IPS DF 6.9 (cell line): ENCODE measurements at regions not wholly inside any gene's neighbourhood (a gene's known extent, or its start where the extent isn't known, plus 50 kb on each side); places are given as distances from the start of the nearest gene placed in this dataset.

ENCODE experiments used
- DNase-seq: peaks from one replicate; pipeline ENCODE4 v3.0.0-alpha.2; 2013; ENCODE audit warnings: low read depth, low spot score
- H3K27ac ChIP-seq: one replicate; pipeline ENCODE4 v1.5.1; 2013; ENCODE audit warnings: low read length, control low read depth
- H3K27me3 ChIP-seq: 2 replicates; pipeline ENCODE4 v1.6.1; 2013; ENCODE audit warnings: mild to moderate bottlenecking, low read length; ENCODE audit not compliant: control insufficient read depth, insufficient read depth
- H3K36me3 ChIP-seq: 2 replicates; pipeline ENCODE4 v1.6.1; 2013; ENCODE audit warnings: low read length; ENCODE audit not compliant: control insufficient read depth, insufficient read depth
- H3K4me1 ChIP-seq: 2 replicates; pipeline ENCODE4 v1.6.1; 2013; ENCODE audit warnings: low read length; ENCODE audit not compliant: control insufficient read depth, insufficient read depth
- H3K4me3 ChIP-seq: 2 replicates; pipeline ENCODE4 v1.5.1; 2013; ENCODE audit warnings: mild to moderate bottlenecking, low read length
- H3K9me3 ChIP-seq: 2 replicates; pipeline ENCODE4 v1.6.1; 2013; ENCODE audit warnings: low read length, inconsistent platforms; ENCODE audit not compliant: control insufficient read depth, insufficient read depth
- WGBS: extraction: QIAGEN DNeasy Blood & Tissue Kit; methylation state at CpG from one replicate; pipeline ENCODE4 v1.1.7; 2013; ENCODE audit warnings: mixed read lengths, missing lambda C conversion rate; ENCODE audit not compliant: insufficient read length, insufficient coverage; 5-methylcytosine and 5-hydroxymethylcytosine counted together

DNA sequence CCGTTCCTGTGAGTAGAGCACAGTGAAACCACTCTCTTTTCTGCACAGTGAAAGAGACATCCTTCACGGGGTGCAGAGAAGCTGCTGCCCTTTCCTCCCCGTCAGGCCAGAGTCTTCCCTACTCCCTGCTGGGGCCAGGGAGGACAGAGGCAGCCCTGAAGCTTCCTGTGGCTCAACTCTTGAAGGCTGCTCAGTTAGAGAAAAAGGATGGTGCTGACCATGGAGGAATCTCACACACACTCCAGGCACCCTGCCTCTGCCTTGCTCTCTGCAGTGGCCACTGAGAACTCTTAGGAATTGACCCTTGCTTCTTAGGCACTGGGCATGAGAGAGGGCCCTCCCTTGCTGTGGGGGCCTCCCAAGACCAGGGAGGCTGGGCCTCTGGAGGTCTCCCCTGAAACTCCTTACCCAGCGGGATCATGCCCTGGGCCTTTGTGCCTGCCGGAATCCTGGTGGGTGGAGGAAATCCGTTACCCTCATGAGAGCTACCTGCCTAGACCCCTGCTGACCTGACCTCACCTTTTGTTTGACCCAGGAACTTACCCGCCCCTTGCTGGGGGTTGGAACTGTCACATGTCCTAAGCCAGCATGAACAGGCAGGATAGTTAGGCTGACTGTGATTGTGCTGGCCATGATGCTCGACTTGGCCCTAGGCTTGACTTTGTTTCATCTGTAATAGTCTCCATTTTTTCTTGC lies 65.0 kb upstream of the CD93 start:
- no peak for DNase-seq
- H3K4me1 ChIP-seq = peaks cover 1% of the 10 kb centered on the region; the same call in 1 of the 2 replicates
- H3K9me3 ChIP-seq = no peaks in the 10 kb centered on the region
- H3K4me3 ChIP-seq = no peak overlapping the region
- H3K36me3 ChIP-seq = no peaks in the 10 kb centered on the region
- H3K27me3 ChIP-seq = no peaks in the 10 kb centered on the region
- no peak overlapping the region for H3K27ac ChIP-seq
- no CpG with 5 or more reads among the region's 8 CpGs for WGBS

DNA sequence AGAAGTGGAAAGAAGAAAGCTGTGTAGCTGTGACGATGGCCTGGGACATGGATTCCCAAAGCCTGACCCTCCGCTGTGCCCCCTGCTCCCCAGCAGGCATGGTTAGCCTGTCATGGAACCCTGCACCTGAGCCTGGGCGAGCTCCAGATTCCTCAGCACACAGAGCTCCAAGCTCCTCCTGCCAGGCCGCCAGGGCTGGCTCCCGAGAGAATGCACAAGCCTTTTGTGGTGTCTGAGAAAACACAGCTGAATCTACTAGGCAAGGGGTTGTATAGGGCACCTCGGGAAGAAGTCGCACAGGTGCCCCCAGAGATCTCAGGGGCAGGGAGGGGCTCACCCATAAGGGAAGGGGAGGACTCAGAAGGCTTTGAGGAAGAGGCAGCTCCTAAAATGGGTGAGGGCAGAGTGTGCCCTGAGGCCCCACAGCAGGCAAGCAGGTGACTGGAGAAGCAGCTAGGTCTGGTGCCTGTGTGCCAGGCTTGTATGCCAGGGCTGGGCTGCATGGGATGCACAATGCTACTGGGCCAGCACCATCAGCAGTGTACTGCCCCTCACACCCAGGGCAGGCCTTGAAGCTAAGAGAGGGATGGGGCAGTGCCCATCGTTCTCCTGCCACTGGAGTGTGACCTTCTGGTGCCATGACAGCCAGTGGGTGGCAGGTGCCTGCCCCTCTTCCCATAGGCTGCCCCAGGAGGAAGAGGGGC lies 64.3 kb upstream of the CD93 start:
- H3K27ac ChIP-seq = no peak overlapping the region
- no peak for DNase-seq
- H3K9me3 ChIP-seq = no peaks in the 10 kb centered on the region
- H3K36me3 ChIP-seq = no peaks in the 10 kb centered on the region
- no peaks in the 10 kb centered on the region for H3K27me3 ChIP-seq
- no peak overlapping the region for H3K4me3 ChIP-seq
- H3K4me1 ChIP-seq = peaks cover 1% of the 10 kb centered on the region; the same call in 1 of the 2 replicates
- WGBS = no CpG with 5 or more reads among the region's 8 CpGs

DNA sequence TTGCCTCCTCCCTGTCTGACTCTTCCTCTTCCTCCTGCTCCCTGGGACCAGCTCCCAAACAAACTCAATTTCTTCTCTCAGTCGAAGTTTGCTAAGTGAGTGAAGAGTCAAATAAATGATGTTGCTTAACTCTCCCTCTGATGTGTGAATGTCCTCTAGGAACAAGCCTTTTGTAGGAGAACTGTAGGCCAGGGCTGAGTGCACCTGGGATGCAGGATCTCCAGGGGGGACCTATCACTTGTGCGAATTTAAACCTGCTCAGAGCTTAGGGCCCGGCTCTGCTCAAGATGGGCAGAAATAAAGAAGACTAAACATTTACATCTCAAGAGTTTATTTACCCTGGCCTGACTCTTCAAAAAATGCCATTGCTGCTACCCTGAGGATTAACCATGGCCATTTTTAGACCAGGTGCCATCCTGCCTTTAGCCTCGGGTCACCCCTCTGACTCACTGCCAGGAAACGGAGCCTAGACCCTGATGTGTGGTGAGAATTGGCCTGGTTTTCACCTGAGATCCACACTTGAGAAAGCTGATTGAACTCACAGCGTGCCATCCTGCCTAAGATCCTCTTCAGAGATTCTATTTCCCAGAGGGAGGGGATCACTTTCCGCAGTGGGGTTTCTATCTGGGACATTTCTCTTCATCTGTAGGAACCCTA lies 63.6 kb upstream of the CD93 start:
- Histone ChIP-seq H3K27ac (no peak overlapping the region), H3K27me3 (no peaks in the 10 kb centered on the region), H3K36me3 (no peaks in the 10 kb centered on the region), H3K9me3 (no peaks in the 10 kb centered on the region), H3K4me3 (no peak overlapping the region), H3K4me1 (peaks cover 1% of the 10 kb centered on the region; the same call in 1 of the 2 replicates)
- DNase-seq = no peak
- WGBS = no CpG with 5 or more reads among the region's 7 CpGs

DNA sequence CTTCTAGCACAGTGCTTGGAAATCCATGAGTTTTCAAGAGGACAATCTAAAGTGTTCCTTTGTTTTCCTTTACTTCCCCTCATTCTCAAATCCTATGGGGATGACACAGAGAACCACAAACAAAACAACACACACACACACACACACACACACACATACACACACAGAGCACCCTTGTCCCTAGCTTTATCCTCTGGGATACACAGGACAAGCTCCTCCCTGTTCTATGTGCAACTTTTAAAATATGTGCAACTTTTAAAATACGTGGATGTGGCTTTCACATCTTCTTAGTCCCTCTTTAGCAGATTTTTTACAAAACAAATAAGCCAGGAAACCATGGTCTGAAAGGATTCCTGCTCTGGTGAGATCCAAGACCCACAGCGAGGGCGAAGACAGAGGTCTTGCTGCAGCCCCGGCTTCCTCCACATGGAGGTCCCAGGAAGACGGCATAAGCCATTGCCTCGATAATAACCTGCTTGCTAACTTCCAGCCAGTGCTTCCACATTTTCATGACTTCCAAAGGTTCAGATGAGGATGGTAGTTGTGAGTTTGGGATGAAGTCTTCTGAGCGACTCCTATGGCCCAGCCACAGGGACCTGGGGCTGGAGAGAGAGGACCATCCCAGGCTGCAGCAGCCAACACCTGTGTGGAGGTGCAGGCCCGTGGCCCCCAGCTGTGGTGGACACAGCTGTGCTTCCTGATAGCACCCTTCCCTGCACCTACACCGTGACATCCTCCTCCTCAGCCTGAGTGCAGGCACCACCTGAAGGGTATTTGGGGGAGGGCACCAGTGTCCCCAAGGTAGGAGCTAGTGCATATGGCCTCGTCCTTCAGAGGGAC lies 62.8 kb upstream of the CD93 start:
- DNase-seq = no peak
- no peak overlapping the region for H3K27ac ChIP-seq
- H3K36me3 ChIP-seq = no peaks in the 10 kb centered on the region
- H3K4me1 ChIP-seq = peaks cover 1% of the 10 kb centered on the region; the same call in 1 of the 2 replicates
- no CpG with 5 or more reads among the region's 10 CpGs for WGBS
- H3K9me3 ChIP-seq = no peaks in the 10 kb centered on the region
- no peaks in the 10 kb centered on the region for H3K27me3 ChIP-seq
- no peak overlapping the region for H3K4me3 ChIP-seq

DNA sequence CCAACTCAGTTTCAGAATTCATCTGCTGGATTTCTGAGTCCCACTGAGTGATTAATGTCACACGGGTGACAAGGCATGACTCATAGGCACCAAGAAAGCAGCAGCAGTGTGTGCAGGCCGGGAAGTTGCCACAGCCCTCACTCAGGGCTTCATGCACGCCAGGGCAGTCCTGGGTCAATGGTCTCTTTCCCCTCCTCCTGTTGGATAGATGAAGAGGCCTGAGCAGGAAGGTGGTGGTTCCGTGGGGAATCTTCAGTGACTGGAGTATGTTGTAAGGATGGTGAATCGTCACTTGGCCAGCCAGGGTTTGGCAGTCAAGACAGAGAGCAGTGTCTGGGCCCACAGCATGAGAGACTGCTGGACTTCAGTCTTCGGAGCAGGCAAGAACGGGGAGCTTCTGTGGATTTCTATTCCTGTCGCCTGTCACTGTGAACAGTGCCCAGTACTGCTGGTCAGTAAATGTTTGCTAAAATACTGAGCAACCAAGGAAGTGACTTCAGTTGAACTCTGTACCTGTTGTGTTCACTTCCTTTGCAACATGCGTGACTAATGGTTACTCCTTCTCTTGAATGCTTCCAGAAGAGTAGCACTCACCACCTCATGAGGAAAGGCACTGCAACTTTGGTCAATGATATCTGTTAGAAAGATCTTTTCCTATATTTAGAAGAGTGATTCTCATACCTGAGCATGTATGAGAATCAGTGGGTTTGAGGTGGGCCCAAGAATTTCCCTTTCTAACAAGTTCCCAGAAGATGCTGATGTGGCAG lies 62.0 kb upstream of the CD93 start:
- no CpG with 5 or more reads among the region's 9 CpGs for WGBS
- Histone ChIP-seq H3K4me1 (peaks cover 1% of the 10 kb centered on the region; the same call in 1 of the 2 replicates), H3K9me3 (no peaks in the 10 kb centered on the region), H3K27me3 (no peaks in the 10 kb centered on the region), H3K27ac (no peak overlapping the region), H3K36me3 (no peaks in the 10 kb centered on the region), H3K4me3 (no peak overlapping the region)
- DNase-seq = no peak

DNA sequence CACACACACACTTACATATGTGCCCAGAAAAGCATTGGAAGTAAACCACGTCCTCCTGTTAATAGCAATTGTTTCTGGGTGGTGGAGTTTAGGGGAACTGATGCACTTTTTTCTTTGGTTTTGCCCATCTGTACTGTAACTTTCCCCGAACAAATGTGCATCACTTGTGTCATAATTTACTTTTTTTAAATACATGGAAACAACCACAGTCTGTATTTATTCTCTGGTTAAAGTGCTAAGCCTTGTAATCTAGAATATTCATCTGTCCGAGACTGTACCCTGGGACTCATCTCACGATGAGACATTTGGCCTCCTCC lies 61.5 kb upstream of the CD93 start:
- H3K9me3 ChIP-seq = no peaks in the 10 kb centered on the region
- H3K27me3 ChIP-seq = no peaks in the 10 kb centered on the region
- H3K4me1 ChIP-seq = peaks cover 1% of the 10 kb centered on the region; the same call in 1 of the 2 replicates
- no CpG with 5 or more reads among the region's 4 CpGs for WGBS
- DNase-seq = no peak
- H3K4me3 ChIP-seq = no peak overlapping the region
- H3K36me3 ChIP-seq = no peaks in the 10 kb centered on the region
- H3K27ac ChIP-seq = no peak overlapping the region

DNA sequence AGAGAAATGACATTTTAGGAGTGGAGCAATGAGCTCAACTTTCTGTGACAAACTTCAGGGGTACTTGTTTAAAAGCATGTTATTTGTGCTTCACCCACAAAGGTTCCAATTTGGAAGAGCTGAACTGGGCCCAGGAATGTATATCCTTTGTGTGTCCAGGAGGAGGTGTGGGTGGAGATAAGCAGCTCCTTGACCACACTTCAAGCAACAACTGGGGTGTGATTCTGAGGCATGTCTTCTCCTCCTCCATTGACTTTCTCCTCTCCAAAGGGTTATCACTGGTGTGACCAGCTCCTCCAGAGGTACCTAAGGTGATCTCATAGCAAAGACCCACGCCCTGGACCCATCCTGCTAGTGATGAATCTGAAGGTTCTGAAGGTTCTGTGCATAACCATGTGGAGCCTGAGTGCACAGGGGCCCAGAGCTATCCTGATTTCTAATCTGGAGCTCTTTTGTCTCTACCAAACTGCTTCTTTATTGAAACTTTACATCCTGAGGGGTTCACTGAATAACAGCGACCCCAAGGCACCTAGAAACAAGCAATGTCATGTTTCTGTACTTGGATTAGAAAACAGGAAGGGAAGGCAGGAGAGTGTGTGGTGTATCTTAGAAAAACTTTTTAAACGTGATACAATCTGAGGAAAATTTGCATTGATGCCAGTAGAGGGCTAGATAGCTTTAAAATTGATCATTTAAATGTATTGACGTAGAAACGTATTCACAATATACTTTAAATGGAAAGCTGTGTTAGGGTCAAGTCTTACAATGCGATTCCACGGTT lies 60.9 kb upstream of the CD93 start:
- no peaks in the 10 kb centered on the region for H3K9me3 ChIP-seq
- no CpG with 5 or more reads among the region's 7 CpGs for WGBS
- no peak overlapping the region for H3K27ac ChIP-seq
- H3K4me3 ChIP-seq = no peak overlapping the region
- H3K36me3 ChIP-seq = no peaks in the 10 kb centered on the region
- peaks cover 1% of the 10 kb centered on the region; the same call in 1 of the 2 replicates for H3K4me1 ChIP-seq
- no peaks in the 10 kb centered on the region for H3K27me3 ChIP-seq
- DNase-seq = no peak

DNA sequence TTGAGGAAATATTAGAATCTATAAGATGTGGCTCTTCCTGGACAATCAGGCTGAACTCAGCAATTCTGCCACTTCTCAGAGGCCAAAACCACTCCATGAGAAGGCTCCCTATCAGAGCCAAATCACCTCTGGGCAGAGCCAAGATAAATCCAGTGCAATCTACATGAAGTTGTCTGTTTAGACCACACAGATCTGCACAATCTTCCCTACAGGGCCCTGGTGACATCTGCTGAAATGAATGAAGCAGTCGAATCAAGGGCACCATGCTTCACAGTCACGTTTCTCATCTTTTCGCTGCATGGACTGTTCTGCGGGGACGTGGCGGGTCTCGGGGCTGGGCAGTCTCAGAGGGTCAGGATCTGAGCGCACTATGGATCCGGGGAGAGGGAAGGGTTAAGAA lies 60.1 kb upstream of the CD93 start:
- H3K9me3 ChIP-seq = no peaks in the 10 kb centered on the region
- H3K4me3 ChIP-seq = no peak overlapping the region
- no peak for DNase-seq
- no peaks in the 10 kb centered on the region for H3K27me3 ChIP-seq
- WGBS = no CpG with 5 or more reads among the region's 9 CpGs
- H3K36me3 ChIP-seq = no peaks in the 10 kb centered on the region
- no peaks in the 10 kb centered on the region; the same call in 1 of the 2 replicates for H3K4me1 ChIP-seq
- no peak overlapping the region for H3K27ac ChIP-seq

DNA sequence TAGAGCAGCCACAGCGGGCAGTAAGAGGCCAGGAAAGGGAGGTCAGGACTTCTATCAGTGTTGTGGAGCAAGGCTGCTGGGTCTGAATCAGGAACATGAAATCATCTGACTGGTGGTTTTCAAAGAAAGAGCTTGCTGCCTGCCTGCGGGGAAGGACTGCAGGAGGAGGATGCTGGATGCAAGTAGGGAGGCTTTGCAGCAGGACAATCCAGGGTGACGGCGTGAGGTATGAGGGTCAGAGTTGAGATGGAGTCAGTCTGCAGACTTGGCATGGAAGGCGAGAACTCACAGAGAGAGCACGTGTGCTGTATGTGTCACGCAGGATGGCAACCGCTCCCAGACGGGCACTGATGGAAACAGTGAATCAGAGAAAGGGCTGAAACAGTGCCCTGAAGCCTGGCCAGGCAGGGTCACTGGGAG lies 59.2 kb upstream of the CD93 start:
- H3K27ac ChIP-seq = no peak overlapping the region
- WGBS = no CpG with 5 or more reads among the region's 9 CpGs
- H3K4me1 ChIP-seq = no peaks in the 10 kb centered on the region

More for the DNA sequence above, 59.2 kb upstream of the CD93 start:
- Histone ChIP-seq H3K9me3 (no peaks in the 10 kb centered on the region), H3K4me3 (no peak overlapping the region), H3K36me3 (no peaks in the 10 kb centered on the region), H3K27me3 (no peaks in the 10 kb centered on the region)
- DNase-seq = no peak
